HG03575 (cell line): ENCODE measurements at regions not wholly inside any gene's neighbourhood (a gene's known extent, or its start where the extent isn't known, plus 50 kb on each side); places are given as distances from the start of the nearest gene placed in this dataset.

ENCODE experiments used
- ATAC-seq: cut with Tn5 transposase; IDR thresholded peaks from one replicate; pipeline ENCODE4 v1.9.1; 2021; ENCODE audit not compliant: unreplicated experiment, insufficient number of reproducible peaks, low FRiP score; ENCODE audit errors: extremely low read depth

DNA sequence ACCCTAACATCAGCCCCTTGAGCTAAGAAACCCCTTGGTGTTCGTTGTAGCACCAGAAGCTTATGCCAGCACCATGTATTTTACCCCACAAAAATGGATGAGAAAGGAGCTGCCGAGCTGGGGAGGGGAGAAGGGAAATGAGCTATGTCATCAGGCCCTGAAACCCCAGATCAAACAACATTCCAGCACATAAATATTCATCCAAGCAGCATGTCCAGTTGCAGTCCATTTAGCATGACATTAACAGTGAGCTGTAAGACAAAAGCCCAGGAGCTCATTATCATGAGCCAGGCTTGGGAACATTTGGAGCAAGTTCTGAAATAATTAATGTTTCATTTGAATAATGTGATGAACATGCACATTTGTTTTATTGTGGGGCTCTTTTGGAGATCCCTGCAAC lies 630.1 kb upstream of the TMEM132C start:
- no peak for ATAC-seq

DNA sequence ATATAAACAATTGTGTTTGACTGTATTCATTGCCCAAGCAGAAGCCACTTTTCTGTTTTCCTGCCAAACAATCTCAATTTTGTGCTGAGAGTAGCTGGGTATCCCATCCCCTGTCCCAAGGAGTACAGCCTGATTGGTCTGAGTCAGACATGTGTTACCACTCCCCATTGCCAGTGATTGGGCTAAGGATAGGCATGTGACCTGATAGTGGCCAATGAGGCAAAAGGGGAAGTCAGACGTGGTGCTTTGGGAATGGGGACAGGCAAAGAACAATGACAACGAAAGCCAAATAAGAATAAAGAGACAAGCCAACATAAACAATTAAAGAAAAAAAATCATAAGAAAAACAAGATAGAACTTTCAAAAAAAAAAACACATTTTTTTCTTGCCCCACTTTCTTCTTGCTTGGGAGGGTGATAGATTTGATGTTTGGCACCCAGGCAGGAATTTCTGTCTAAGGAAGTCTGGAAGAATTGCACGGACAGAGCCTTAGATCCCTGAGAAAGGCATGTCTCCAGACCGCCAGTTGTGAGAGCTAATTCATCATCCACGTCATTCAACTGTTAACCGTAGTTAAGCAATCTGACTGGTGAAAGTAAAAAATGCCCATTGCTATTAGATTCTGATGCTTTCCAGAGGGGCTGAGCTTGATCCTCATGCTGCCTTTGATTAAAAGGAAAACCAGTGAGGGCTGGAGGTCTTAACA lies 626.6 kb upstream of the TMEM132C start:
- no peak for ATAC-seq

DNA sequence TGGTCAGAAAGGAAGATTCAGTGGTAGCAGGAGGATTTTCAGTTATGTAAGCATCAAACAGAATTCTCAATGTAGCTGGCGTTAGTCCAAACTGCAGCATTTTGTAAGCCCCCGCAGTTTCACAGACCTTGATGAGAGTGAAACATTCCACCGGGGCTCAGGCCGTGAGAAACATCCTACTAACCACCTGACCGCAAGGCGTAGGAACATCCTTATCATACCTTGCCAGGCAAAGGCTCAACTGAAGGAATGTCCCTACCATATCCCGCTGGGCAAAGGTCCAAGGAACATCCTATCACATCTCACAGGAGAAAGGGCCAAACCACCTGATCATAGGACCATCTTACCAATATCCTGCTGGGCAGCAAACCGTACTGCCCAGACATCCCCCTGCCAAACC lies 624.8 kb upstream of the TMEM132C start:
- ATAC-seq, result no peak

DNA sequence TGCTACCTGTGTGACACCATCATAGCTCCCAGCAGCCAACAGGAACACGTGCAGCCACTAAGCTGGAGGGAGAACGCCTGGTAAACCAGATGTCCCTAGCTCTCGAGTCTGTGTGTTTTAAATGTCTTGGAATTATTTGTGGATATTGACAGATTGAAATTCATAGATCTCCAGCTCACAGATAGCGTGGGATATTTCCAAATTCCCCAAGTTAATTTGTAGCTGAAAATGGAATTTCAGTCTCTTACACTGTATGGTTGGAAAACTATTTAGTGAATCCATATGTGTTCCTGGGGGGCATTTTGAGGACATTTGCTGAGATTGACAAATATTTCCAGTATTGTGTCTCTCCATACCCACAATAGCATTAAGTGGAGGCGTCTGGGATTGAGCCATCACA lies 618.6 kb upstream of the TMEM132C start:
- ATAC-seq, result no peak

DNA sequence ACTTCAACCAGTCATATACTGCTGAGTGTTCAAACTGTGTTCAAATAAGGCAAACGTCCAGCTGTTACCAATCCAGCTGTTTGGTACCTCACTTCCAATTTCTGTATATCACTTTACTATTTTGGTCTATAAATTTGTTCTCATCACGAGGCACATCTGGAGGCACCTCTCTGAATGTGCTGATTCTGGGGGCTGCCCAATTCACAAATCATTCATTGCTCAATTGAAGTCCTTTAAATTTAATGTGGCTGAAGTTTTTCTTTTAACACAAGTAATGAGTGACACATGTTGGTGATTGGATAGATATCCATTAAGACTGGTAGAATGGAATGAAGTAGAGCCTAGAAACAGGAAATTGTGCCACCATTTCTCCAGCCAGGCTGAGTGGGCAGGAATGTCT lies 617.0 kb upstream of the TMEM132C start:
- ATAC-seq, result no peak

DNA sequence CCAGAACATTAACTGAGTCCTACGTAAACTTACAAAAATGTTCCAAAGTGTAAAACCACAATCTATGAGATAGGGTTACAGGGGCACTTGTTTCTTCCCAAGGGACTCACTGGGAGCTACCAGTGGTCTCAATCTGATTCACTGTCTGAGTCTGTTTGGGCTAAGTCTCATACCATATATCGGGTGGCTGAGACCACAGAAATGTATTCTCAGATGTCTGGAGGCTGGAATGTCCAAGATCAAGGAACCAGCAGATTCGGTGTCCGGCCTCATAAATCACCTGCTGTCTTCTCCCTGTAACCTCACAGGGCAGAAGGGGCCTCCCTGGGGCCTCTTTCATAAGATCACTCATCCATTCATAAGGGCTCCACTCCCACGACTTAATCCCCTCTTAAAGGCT lies 616.3 kb upstream of the TMEM132C start:
- no peak for ATAC-seq

DNA sequence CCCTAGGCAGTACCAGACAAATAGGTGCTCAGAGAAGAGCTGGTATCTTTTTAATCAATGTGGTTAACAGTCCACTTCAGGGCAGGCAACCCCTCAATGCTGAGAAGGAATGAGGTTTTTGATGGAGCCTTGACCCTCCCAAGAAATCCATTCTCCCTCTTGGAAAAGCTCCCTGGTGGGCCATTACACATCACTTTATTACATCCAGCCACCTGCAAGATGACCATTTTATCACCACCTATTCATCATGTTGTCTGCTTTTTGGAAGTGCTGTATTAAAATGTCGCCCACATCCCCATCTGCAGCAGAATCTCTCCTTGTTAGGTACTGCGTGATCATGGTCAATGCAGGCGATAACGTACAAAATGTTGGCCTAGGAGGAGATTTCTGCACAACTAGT lies 614.7 kb upstream of the TMEM132C start:
- ATAC-seq, result no peak

DNA sequence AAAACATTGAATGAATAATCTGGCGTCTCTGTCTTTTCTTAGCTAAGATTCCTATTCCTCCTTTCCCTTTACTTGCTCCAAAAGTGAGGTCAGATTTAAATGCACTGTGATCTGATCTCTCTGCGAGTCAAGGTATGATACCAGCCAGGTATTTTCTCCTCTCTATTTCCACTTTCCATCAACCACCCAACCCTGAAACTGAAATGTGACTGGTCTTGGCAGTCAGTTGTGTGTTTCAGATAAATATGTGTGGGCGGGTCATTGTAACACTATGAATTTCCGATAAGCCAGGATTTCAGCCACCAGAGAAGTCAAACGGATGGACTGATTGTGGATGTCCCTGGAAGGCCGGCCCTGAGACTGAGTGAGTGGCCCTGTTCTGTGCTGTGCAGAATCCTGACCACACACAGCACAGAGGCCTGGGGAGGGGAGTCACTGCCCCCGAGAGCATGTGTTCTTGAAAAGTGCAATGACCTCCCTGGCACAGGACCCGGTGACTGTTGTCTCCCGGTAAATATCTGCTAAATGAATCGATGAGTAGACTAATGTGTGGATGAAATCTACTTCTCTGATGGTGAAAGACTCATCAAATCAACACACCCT lies 612.5 kb upstream of the TMEM132C start:
- no peak for ATAC-seq

DNA sequence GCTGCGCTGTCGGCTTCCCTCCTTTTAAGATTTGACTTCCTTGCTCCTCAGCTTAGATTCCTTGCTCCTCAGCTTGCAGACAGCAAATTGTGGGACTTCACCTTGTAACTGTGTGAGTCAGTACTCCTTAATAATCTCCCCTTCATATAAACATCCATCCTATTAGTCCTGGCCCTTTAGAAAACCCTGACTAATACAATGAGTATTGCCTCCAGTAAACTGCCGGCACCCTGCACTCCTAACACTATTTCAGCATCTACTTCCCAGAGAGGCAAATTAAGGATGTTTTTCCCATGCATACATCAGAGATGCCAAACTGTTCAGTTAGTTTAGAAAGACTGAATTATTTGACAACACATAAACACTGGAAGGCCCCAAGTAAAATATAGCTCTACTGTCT lies 611.3 kb upstream of the TMEM132C start:
- no peak for ATAC-seq

DNA sequence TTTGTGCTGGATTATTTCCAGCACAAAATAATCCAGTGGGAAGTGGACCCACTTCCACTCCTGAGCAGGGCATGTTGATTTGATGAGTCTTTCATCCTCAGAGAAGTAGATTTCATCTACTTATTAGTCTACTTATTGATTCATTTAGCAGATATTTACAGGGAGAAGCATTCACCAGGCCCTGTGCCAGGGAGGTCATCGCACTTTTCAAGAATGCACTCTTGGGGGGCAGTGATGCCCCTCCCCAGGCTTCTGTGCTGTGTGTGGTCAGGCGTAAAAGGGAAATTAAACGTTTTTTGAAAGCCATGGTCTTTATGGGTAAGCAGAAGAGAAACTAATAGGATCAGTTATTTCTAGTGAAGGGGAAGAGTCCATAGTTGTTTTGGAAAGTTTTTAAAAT lies 610.7 kb upstream of the TMEM132C start:
- no peak for ATAC-seq

DNA sequence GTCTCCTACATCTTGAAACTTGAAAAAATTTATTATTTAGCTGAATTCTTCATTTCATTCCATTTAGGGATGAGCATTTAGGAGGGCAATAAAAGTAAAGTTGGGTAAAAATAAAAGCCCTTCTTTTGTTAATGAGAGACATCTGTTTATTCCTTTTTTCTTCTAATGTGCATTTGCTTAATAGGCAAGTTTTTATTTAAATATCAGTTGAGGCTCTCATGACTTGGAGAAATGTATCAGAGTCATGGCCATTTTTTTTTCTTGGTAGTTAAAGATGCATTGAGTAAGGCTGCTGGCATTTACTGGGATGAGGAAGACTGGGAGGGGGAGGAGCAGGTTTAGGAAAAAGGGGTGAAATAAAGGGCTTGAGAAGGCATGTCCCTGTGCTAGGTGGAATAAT lies 609.9 kb upstream of the TMEM132C start:
- ATAC-seq, result no peak

DNA sequence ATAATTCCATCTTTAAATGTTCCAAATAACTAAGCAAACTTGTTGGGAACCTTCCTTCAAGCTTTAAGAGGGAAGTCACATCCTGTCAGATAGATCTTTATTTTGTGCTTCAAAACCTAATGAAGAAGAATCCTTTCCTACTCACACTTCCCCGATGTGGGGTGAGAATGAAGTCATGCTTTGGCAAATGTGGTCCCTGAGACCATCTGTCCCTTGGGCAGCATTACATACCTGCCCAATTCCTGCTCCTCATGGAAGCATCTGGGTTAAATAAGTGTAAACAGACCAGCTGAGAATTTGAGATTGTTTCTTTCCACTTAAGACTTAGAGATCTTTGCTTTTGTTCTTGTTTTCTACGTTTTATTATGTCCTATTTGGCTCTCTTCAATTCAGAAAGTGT lies 606.0 kb upstream of the TMEM132C start:
- no peak for ATAC-seq

DNA sequence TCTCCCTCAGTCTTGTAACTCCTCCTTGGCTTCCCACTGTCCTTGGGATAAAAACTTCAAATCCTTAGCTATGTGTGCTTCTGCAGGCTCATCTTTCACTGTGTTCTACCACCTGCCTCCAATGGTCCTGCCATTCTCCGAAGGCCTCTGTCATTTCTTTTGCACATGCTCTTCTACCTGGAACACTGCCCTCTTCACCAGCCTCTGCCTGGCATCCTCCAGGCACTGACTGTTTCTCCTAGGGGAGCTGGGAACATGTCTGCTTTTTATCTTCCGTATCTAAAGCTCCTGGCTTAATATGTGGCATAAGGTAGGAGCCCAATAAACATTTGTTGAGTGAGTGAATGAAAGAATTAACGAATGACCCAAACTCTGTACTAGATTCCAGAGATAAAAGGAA lies 603.3 kb upstream of the TMEM132C start:
- no peak for ATAC-seq

DNA sequence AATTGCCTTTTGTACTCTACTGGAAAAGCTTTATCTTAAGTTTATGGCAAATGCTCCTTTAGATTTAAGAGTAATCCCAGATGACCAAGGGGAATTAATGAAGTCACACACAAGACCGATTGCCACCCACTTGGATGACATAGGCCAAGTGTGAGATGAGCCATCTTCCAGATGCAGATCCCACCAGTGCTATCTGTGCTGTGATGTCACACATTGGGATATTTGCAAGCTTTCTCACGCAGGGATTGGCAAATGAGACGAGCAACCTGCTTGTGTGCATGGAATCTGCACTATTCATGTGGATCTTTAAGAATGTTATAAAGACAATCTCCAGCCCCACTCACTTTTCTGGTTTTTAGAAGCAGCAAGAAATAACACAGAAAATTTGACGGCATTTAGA lies 602.1 kb upstream of the TMEM132C start:
- no peak for ATAC-seq

DNA sequence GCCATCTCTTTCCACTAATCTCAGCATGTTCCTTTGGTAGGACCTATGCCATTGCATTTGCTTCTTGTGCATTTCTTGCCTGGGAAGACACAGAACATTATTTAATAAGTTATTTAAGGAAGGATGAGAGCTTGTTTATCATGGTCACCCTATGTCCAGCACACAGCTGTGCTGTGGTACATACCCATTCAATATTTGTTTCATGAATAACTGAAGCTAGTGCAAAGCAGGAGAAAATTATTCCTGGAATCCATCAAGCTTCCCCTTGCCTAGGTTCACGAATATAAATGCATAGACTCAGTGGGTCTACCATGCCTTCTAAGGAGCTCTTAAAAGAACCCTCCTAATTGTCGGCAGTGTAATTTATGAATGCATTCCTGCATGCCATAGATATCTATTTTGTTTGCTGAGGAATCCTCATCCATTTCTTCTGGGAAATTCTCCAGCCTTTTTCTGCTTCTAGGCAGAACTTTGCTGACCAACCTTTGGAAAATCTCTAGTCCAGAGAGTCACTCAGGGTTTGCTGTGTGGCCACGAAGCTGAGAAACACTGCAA lies 599.8 kb upstream of the TMEM132C start:
- no peak for ATAC-seq

DNA sequence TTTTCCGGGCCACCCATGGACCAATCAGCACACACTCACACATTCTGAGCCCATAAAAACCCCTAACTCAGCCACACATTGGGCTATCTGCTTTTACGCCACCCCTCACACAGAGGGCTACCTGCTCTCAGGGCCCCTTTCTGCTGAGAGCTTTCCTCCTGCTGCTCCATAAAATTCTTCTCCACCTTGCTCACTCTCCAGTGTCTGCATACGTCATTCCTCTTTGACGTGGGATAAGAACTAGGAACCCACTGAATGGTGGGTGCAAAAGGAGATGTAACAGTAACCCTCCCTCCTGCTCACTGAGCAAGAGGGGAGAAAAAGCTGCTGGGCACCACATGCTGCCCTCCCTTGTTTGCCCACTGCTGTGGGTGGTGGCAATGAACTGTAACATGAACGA lies 596.7 kb upstream of the TMEM132C start:
- no peak for ATAC-seq

DNA sequence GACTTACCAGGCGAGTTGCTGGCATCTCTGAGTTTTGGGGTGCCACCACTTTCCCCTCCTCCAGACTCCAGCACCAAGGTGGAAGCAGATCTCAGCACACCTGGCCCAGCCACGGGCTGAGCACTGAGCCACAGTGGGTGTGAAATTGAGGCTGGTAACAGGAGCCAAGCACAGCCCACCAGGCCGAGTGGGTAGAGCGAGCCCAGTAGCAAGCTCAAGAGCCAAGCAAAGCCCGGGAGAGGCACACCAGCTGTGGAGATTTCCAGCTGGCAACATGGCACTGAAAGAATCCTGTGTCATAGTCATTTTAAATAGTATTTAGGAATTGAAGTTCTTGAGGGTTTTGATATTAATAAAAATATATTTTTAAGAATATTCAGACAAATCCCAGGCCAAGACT lies 596.2 kb upstream of the TMEM132C start:
- no peak for ATAC-seq

DNA sequence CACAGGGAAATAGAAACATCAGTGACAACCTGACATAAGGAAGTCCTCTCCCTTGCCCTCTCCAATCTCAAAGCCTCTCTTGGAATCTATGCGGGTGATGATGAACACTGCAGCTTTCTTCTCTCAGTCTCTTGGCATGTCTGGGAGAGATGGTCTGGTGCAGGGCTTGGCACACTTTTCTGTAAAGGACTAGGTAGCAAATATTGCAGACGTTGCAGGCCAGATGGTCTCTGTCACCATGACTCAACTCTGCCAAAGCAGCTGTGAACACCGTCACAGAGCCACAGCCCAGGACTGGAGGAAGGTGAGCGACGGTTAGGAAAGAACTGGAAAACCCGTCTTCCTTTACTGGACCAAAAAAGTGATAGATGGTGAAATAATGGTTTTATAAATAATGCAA lies 591.0 kb upstream of the TMEM132C start:
- no peak for ATAC-seq

DNA sequence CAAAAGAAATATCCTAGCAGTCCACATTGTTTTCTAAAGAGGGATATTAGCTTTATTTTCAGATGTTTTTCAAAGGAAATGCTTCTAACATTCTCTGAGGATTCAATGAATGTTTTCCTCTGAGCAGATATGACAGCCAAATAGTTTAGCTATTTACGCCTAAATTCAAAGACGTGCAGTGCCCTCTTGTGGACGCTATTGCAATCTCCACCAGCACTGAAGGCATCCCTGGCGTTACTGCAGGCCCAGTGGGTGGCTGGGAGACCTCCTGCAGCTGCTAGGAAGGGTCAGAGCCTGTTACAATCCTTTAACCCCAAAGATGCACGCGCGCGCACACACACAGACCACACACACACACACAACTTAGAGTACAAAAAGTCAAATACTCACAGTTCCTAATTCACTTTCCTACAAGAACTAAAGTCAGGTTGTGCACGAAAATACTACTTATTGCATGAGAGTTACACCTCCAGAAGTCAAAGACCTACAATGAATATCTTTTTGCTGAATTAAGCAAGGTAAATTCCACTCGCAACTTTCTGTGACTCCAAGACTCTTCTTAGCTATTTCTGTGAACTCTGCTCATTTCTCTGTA lies 589.3 kb upstream of the TMEM132C start:
- no peak for ATAC-seq

DNA sequence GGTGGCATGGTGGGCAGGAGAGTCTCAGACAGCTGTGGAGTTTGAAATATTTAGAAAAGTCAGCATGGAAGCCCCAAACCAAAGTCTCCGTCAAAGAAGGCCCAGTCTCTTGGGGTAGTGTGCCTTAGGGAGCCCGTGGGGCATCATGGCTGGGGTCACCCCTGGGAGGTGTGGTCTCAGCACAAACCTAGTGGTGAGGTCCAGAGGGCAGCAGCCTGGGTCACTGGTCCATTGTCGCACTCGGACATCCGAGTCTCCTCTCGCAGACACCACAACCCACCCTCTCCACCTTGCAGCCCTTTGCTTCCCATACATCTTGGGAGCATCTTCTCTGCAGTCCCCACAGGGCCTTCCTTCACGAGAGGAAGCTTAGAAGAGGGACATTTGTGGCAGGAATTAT lies 588.0 kb upstream of the TMEM132C start:
- ATAC-seq, result no peak
